Stimulated activated CD4-positive, alpha-beta T cell treated with anti-CD3 and anti-CD28 coated beads, Interleukin-4, amount 100 ng/mL, for 48 hours (primary cell): ENCODE measurements at regions not wholly inside any gene's neighbourhood (a gene's known extent, or its start where the extent isn't known, plus 50 kb on each side); places are given as distances from the start of the nearest gene placed in this dataset.

ENCODE experiments used
- DNase-seq, 2 donors: peaks; one replicate each; pipeline ENCODE4 v3.0.0-alpha.2; 2020; ENCODE audit warnings: low read depth in 2 of 2

GRCh38 chr5:143497749-143498148 lies 94.3 kb upstream of the NR3C1 start:
- no peak for DNase-seq

- DNase-seq = no peak
Measured at GRCh38 chr5:143496943-143497342, 93.5 kb upstream of the NR3C1 start.

GRCh38 chr5:143495821-143496275 lies 92.4 kb upstream of the NR3C1 start:
- DNase-seq = no peak

- DNase-seq = no peak
Measured at GRCh38 chr5:143495110-143495509, 91.6 kb upstream of the NR3C1 start.

- DNase-seq = no peak
Measured at GRCh38 chr5:143494595-143494994, 91.1 kb upstream of the NR3C1 start.

- DNase-seq = no peak
Measured at GRCh38 chr5:143494162-143494561, 90.7 kb upstream of the NR3C1 start.

GRCh38 chr5:143492783-143493182 lies 89.3 kb upstream of the NR3C1 start:
- DNase-seq = no peak

- DNase-seq = no peak
Measured at GRCh38 chr5:143491646-143492045, 88.2 kb upstream of the NR3C1 start.

GRCh38 chr5:143488381-143488780 lies 84.9 kb upstream of the NR3C1 start:
- no peak for DNase-seq

- no peak for DNase-seq
Measured at GRCh38 chr5:143484601-143485000, 81.1 kb upstream of the NR3C1 start.

GRCh38 chr5:143481697-143482531 lies 78.4 kb upstream of the NR3C1 start:
- no peak for DNase-seq

- DNase-seq = no peak
Measured at GRCh38 chr5:143480001-143480400, 76.5 kb upstream of the NR3C1 start.

GRCh38 chr5:143479394-143479793 lies 75.9 kb upstream of the NR3C1 start:
- DNase-seq = no peak

- DNase-seq = no peak
Measured at GRCh38 chr5:143476601-143477211, 73.2 kb upstream of the NR3C1 start.

- DNase-seq = no peak
Measured at GRCh38 chr5:143474616-143475015, 71.1 kb upstream of the NR3C1 start.

- DNase-seq = no peak
Measured at GRCh38 chr5:143473481-143473880, 70.0 kb upstream of the NR3C1 start.

GRCh38 chr5:143472576-143472975 lies 69.1 kb upstream of the NR3C1 start:
- DNase-seq = no peak

- no peak for DNase-seq
Measured at GRCh38 chr5:143471666-143472464, 68.4 kb upstream of the NR3C1 start.

- DNase-seq = no peak
Measured at GRCh38 chr5:143471041-143471509, 67.6 kb upstream of the NR3C1 start.

GRCh38 chr5:143470120-143470519 lies 66.6 kb upstream of the NR3C1 start:
- DNase-seq = no peak

- DNase-seq = no peak
Measured at GRCh38 chr5:143469125-143469524, 65.6 kb upstream of the NR3C1 start.

- DNase-seq = no peak
Measured at GRCh38 chr5:143466632-143467031, 63.1 kb upstream of the NR3C1 start.
